Suprapubic skin (tissue), 4 donors: ENCODE measurements at regions not wholly inside any gene's neighbourhood (a gene's known extent, or its start where the extent isn't known, plus 50 kb on each side); places are given as distances from the start of the nearest gene placed in this dataset.

Experiments used
- DNase-seq, 2 donors: peaks; one replicate each; pipeline ENCODE4 v3.0.0-alpha.2; 2019; ENCODE audit warnings: low spot score in 2 of 2
- H3K27ac ChIP-seq: fragments of 200-600 bp; sonication (generic); one replicate; pipeline ENCODE4 v1.5.1; 2019
- H3K27me3 ChIP-seq: fragments of 200-600 bp; sonication (generic); one replicate; pipeline ENCODE4 v1.5.1; 2019
- H3K36me3 ChIP-seq: fragments of 200-600 bp; sonication (generic); one replicate; pipeline ENCODE4 v1.5.1; 2019
- H3K4me1 ChIP-seq: fragments of 200-600 bp; sonication (generic); one replicate; pipeline ENCODE4 v1.5.1; 2019
- H3K4me3 ChIP-seq: fragments of 200-600 bp; sonication (generic); one replicate; pipeline ENCODE4 v1.5.1; 2019; ENCODE audit warnings: mild to moderate bottlenecking
- H3K9me3 ChIP-seq: fragments of 200-600 bp; sonication (generic); one replicate; pipeline ENCODE4 v1.5.1; 2019
- EP300 ChIP-seq: sonication (generic); formaldehyde crosslinking; IDR thresholded peaks from one replicate; pipeline ENCODE4 v1.6.1; 2017; ENCODE audit warnings: antibody characterized with exemption
- POLR2A ChIP-seq, 2 donors: fragments of 450-650 bp; IDR thresholded peaks; one replicate each; pipeline ENCODE4 v1.6.1; 2017; ENCODE audit warnings: antibody characterized with exemption in 2 of 2, mild to moderate bottlenecking in 2 of 2, moderate library complexity in 2 of 2
- POLR2AphosphoS5 ChIP-seq, 3 donors: sonication (generic); formaldehyde crosslinking; IDR thresholded peaks; one replicate each; pipeline ENCODE4 v1.6.1; 2017; ENCODE audit warnings: antibody characterized with exemption in 3 of 3
- WGBS: methylation state at CpG from one replicate; pipeline ENCODE4 v1.1.5; 2018; 5-methylcytosine and 5-hydroxymethylcytosine counted together
- TF ChIP-seq, protein P1 (sequence below), 2 donors: fragments of 200-600 bp in 1 of 2; fragments of 450-650 bp in 1 of 2; sonication (generic) in 1 of 2; IDR thresholded peaks; one replicate each; pipeline ENCODE4 v1.5.1; 2016 to 2019; ENCODE audit warnings: antibody characterized with exemption in 2 of 2, mild to moderate bottlenecking in 1 of 2, moderate library complexity in 1 of 2

DNA sequence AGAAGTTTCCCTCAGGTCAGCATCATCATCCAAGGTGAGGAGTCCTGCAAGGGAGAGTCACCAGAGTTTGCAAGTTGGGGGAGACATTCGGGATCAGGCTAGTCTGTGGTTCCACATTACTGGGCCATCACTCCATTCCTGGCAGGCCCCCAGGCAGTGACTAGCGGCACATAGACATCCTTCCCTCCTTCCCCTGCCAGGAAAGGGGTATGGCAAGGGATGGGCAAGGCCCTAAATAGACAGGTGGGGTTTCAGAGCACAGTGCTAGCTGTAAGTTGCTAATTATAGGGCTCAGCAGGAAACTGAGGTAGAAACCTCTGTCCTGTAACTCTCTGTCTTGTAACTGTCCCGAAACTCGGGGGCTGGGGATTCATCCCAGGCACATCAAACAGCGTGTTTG is 215.2 kb upstream of the ROPN1 start:
- H3K36me3 ChIP-seq = no peaks in the 10 kb centered on the region
- WGBS = 89% methylated on average over 5 of the region's 5 CpGs
- no peak overlapping the region for H3K27ac ChIP-seq
- H3K27me3 ChIP-seq = no peaks in the 10 kb centered on the region
- DNase-seq = no peak
- no peaks in the 10 kb centered on the region for H3K9me3 ChIP-seq
- H3K4me1 ChIP-seq = no peaks in the 10 kb centered on the region
- H3K4me3 ChIP-seq = no peak overlapping the region
- no peak for TF ChIP-seq EP300

DNA sequence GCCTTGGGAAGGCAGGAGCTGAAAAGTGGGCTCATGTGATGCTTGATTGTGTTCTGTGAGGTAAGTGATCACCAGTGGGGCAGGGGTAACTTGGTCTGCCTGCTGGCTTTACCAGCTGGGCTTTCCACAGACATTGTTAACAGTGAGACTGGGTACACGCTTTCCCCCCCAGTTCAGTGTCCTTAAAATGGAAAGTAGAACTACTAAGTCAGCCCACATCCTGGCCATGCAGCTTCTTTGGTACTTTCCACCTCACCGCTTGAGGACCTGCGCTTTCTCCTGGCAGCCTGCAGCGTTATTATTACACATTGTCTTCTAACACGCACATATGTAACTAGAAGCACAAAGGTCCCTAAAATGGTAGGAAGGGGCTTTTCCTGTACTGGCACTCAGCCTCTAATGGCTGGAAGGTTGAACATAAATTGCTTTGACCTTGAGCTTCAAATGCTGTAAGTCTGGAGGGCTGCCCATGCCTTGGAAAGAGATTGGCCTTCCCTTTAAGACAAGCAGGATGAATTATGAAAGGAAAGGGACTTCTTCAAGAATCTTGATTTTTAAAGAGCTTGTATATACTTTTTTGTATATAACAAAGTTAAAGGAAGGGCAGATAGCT is 216.1 kb upstream of the ROPN1 start:
- TF ChIP-seq POLR2AphosphoS5 (IDR thresholded peaks at IDR 0.05) (no peak), EP300 (no peak), POLR2A (IDR thresholded peaks at IDR 0.05) (no peak)
- TF ChIP-seq, protein P1, sequence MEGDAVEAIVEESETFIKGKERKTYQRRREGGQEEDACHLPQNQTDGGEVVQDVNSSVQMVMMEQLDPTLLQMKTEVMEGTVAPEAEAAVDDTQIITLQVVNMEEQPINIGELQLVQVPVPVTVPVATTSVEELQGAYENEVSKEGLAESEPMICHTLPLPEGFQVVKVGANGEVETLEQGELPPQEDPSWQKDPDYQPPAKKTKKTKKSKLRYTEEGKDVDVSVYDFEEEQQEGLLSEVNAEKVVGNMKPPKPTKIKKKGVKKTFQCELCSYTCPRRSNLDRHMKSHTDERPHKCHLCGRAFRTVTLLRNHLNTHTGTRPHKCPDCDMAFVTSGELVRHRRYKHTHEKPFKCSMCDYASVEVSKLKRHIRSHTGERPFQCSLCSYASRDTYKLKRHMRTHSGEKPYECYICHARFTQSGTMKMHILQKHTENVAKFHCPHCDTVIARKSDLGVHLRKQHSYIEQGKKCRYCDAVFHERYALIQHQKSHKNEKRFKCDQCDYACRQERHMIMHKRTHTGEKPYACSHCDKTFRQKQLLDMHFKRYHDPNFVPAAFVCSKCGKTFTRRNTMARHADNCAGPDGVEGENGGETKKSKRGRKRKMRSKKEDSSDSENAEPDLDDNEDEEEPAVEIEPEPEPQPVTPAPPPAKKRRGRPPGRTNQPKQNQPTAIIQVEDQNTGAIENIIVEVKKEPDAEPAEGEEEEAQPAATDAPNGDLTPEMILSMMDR (IDR thresholded peaks at IDR 0.05) = no peak
- no peak for DNase-seq
- Histone ChIP-seq H3K27ac (no peak overlapping the region), H3K4me1 (no peaks in the 10 kb centered on the region), H3K9me3 (no peaks in the 10 kb centered on the region), H3K36me3 (no peaks in the 10 kb centered on the region), H3K27me3 (no peaks in the 10 kb centered on the region), H3K4me3 (no peak overlapping the region)
- 67% methylated on average over 5 of the region's 5 CpGs for WGBS

GRCh38 chr3:124209426-124209825 is 217.5 kb upstream of the ROPN1 start:
- TF ChIP-seq, protein P1 (IDR thresholded peaks at IDR 0.05) = no peak
- no peak for TF ChIP-seq EP300
- TF ChIP-seq POLR2A (IDR thresholded peaks at IDR 0.05) = no peak
- no peak for TF ChIP-seq POLR2AphosphoS5 (IDR thresholded peaks at IDR 0.05)
- 83% methylated on average over 2 of the region's 2 CpGs for WGBS
- Histone ChIP-seq H3K27ac (no peak overlapping the region), H3K27me3 (no peaks in the 10 kb centered on the region), H3K9me3 (no peaks in the 10 kb centered on the region), H3K4me1 (no peaks in the 10 kb centered on the region), H3K36me3 (no peaks in the 10 kb centered on the region), H3K4me3 (no peak overlapping the region)
- no peak for DNase-seq

DNA sequence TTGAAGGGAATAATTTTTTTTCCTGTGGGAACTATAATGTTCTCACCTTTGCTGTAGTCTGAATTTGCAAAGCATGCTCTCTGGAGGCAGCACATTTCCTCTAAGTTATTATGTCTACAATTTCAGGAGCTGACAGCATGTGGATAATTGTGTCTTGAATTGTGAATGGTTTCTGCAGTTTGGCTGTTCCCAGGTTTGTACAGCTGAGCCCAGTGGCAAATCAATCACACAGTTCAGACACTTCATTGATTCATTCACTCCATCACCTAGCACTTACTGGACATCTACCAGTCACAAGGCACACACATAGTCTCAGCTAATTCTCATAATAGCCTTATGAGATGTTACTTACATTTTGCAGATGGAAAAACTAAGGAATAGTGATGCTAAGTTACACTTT is 219.0 kb upstream of the ROPN1 start:
- TF ChIP-seq POLR2A (IDR thresholded peaks at IDR 0.05) (no peak), EP300 (no peak), POLR2AphosphoS5 (IDR thresholded peaks at IDR 0.05) (no peak)
- TF ChIP-seq, protein P1 (IDR thresholded peaks at IDR 0.05) = no peak
- Histone ChIP-seq H3K27me3 (no peaks in the 10 kb centered on the region), H3K4me3 (no peak overlapping the region), H3K36me3 (no peaks in the 10 kb centered on the region), H3K4me1 (no peaks in the 10 kb centered on the region), H3K9me3 (no peaks in the 10 kb centered on the region), H3K27ac (no peak overlapping the region)
- no peak for DNase-seq

DNA sequence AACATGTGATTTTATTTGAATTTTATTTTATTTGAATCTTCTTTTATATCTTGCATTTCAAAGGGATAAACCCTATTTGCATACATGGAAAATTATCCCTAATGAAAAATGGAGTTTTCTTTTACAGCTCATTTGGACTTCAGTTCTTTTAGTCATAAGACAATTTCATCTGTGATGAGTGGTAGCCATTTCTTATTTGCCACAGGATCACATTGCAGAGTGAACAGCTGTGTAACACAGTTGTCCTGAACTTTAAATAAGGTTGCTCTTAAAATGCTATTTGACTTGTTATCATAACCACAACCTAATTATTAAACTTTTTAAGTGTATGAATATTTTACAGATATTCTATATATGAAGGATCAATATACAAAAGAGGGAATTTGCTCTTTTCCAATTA is 221.7 kb upstream of the ROPN1 start:
- TF ChIP-seq POLR2AphosphoS5 (IDR thresholded peaks at IDR 0.05) (no peak), EP300 (no peak), POLR2A (IDR thresholded peaks at IDR 0.05) (no peak)
- TF ChIP-seq, protein P1 (IDR thresholded peaks at IDR 0.05) = no peak
- no peaks in the 10 kb centered on the region for H3K9me3 ChIP-seq
- DNase-seq = no peak
- no peak overlapping the region for H3K4me3 ChIP-seq
- H3K27me3 ChIP-seq = no peaks in the 10 kb centered on the region
- no peak overlapping the region for H3K27ac ChIP-seq
- no peaks in the 10 kb centered on the region for H3K4me1 ChIP-seq
- H3K36me3 ChIP-seq = no peaks in the 10 kb centered on the region

- Histone ChIP-seq H3K27ac (no peak overlapping the region), H3K9me3 (no peaks in the 10 kb centered on the region), H3K4me3 (no peak overlapping the region), H3K4me1 (no peaks in the 10 kb centered on the region), H3K27me3 (peaks cover 6% of the 10 kb centered on the region), H3K36me3 (no peaks in the 10 kb centered on the region)
- 20% methylated on average over 3 of the region's 3 CpGs for WGBS
- TF ChIP-seq, protein P1 (IDR thresholded peaks at IDR 0.05) = no peak
- DNase-seq = no peak
These were observed 225.6 kb upstream of the ROPN1 start for GRCh38 chr3:124217542-124217941.
